ENCODE measurements at regions not wholly inside any gene's neighbourhood (a gene's known extent, or its start where the extent isn't known, plus 50 kb on each side); places are given as distances from the start of the nearest gene placed in this dataset.

DNA sequence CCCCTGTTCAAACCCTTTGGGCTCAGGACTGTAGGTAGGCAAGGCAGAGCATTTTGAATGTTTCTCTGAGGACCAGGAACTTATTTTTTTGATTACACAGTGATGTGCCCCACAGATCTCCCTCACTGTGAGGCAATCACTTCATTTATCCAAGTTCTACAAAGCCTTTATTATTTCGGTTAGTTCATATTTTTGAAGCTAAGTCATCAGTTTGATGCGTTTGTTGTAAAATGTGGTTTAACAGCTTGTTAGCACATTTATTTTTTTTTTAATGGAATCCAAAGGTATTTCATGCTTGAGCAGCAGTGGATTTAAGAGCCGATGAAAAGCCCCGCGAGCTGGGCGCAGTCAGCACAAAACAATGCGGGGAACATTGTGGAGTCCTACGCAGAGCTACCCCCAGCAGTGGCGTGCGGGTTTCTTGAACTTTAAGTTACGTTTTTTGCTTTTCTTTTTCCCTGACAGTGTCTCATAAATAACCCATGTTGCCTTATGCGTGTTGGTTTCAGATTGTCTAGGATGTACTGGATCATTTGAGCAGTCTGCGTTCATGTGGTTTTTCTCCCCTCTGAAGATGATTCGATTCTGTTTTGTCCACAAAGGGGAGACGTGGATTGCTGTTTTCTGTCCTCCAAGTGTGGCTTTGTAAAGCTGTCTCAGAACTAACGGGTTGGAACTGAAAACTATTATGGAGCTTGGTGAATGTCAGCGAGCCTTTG lies 233.6 kb upstream of the BMP2 start:
- Histone ChIP-seq H3K36me3 (ENCODE audit: control insufficient read depth in 2 of 2, insufficient read depth in 1 of 2, low read length in 2 of 2) (no peaks in the 10 kb centered on the region), H3K4me3 (ENCODE audit: low read depth, low read length) (peak overlapping the region; percentile 36), H3K9me3 (ENCODE audit: control insufficient read depth, insufficient read depth, low read depth, low read length) (no peaks in the 10 kb centered on the region), H3K27ac (ENCODE audit: extremely low read depth, low read depth, low read length) (peak overlapping the region; percentile 24; the same call in 1 of the 2 replicates), H3K4me1 (ENCODE audit: control insufficient read depth, insufficient read depth, low read length) (peaks cover 6% of the 10 kb centered on the region)
- ChIA-PET POLR2A (interaction anchor here (0.6 to 0.7 kb wide), 2 partner anchors 22 to 634 kb away, joined by 3 read pairs; no protein-coding TSS in a partner anchor), CTCF (interaction anchor here (0.6 to 0.7 kb wide), 4 partner anchors 12 to 408 kb away, joined by 3 to 4 read pairs (median 3); no protein-coding TSS in a partner anchor)
- TF ChIP-seq, protein P1, sequence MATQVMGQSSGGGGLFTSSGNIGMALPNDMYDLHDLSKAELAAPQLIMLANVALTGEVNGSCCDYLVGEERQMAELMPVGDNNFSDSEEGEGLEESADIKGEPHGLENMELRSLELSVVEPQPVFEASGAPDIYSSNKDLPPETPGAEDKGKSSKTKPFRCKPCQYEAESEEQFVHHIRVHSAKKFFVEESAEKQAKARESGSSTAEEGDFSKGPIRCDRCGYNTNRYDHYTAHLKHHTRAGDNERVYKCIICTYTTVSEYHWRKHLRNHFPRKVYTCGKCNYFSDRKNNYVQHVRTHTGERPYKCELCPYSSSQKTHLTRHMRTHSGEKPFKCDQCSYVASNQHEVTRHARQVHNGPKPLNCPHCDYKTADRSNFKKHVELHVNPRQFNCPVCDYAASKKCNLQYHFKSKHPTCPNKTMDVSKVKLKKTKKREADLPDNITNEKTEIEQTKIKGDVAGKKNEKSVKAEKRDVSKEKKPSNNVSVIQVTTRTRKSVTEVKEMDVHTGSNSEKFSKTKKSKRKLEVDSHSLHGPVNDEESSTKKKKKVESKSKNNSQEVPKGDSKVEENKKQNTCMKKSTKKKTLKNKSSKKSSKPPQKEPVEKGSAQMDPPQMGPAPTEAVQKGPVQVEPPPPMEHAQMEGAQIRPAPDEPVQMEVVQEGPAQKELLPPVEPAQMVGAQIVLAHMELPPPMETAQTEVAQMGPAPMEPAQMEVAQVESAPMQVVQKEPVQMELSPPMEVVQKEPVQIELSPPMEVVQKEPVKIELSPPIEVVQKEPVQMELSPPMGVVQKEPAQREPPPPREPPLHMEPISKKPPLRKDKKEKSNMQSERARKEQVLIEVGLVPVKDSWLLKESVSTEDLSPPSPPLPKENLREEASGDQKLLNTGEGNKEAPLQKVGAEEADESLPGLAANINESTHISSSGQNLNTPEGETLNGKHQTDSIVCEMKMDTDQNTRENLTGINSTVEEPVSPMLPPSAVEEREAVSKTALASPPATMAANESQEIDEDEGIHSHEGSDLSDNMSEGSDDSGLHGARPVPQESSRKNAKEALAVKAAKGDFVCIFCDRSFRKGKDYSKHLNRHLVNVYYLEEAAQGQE (tag by site-specific recombination; IDR thresholded peaks at IDR 0.05) = no peak
- TF ChIP-seq KLF8 (tag by site-specific recombination; IDR thresholded peaks at IDR 0.05) = no peak
- TF ChIP-seq, protein P2, sequence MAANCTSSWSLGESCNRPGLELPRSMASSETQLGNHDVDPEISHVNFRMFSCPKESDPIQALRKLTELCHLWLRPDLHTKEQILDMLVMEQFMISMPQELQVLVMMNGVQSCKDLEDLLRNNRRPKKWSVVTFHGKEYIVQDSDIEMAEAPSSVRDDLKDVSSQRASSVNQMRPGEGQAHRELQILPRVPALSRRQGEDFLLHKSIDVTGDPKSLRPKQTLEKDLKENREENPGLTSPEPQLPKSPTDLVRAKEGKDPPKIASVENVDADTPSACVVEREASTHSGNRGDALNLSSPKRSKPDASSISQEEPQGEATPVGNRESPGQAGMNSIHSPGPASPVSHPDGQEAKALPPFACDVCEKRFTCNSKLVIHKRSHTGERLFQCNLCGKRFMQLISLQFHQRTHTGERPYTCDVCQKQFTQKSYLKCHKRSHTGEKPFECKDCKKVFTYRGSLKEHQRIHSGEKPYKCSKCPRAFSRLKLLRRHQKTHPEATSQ (tag by site-specific recombination; IDR thresholded peaks at IDR 0.05) = no peak
- TF ChIP-seq FEZF1 (tag by site-specific recombination; IDR thresholded peaks at IDR 0.05) = no peak
- TF ChIP-seq ZNF404 (tag by site-specific recombination; IDR thresholded peaks at IDR 0.05) = no peak
- TF ChIP-seq ZNF121 (tag by site-specific recombination; IDR thresholded peaks at IDR 0.05) = no peak
- TF ChIP-seq, protein P3, sequence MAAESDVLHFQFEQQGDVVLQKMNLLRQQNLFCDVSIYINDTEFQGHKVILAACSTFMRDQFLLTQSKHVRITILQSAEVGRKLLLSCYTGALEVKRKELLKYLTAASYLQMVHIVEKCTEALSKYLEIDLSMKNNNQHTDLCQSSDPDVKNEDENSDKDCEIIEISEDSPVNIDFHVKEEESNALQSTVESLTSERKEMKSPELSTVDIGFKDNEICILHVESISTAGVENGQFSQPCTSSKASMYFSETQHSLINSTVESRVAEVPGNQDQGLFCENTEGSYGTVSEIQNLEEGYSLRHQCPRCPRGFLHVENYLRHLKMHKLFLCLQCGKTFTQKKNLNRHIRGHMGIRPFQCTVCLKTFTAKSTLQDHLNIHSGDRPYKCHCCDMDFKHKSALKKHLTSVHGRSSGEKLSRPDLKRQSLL (tag by site-specific recombination; IDR thresholded peaks at IDR 0.05) = no peak
- TF ChIP-seq, protein P4, sequence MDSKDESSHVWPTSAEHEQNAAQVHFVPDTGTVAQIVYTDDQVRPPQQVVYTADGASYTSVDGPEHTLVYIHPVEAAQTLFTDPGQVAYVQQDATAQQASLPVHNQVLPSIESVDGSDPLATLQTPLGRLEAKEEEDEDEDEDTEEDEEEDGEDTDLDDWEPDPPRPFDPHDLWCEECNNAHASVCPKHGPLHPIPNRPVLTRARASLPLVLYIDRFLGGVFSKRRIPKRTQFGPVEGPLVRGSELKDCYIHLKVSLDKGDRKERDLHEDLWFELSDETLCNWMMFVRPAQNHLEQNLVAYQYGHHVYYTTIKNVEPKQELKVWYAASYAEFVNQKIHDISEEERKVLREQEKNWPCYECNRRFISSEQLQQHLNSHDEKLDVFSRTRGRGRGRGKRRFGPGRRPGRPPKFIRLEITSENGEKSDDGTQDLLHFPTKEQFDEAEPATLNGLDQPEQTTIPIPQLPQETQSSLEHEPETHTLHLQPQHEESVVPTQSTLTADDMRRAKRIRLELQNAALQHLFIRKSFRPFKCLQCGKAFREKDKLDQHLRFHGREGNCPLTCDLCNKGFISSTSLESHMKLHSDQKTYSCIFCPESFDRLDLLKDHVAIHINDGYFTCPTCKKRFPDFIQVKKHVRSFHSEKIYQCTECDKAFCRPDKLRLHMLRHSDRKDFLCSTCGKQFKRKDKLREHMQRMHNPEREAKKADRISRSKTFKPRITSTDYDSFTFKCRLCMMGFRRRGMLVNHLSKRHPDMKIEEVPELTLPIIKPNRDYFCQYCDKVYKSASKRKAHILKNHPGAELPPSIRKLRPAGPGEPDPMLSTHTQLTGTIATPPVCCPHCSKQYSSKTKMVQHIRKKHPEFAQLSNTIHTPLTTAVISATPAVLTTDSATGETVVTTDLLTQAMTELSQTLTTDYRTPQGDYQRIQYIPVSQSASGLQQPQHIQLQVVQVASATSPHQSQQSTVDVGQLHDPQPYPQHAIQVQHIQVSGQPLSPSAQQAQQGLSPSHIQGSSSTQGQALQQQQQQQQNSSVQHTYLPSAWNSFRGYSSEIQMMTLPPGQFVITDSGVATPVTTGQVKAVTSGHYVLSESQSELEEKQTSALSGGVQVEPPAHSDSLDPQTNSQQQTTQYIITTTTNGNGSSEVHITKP (tag by site-specific recombination; IDR thresholded peaks at IDR 0.05) = no peak
- TF ChIP-seq ZNF776 (tag by site-specific recombination; IDR thresholded peaks at IDR 0.05; ENCODE audit: borderline replicate concordance) = no peak
- TF ChIP-seq SALL2 (tag by site-specific recombination; IDR thresholded peaks at IDR 0.05; ENCODE audit: borderline replicate concordance) = no peak

DNA sequence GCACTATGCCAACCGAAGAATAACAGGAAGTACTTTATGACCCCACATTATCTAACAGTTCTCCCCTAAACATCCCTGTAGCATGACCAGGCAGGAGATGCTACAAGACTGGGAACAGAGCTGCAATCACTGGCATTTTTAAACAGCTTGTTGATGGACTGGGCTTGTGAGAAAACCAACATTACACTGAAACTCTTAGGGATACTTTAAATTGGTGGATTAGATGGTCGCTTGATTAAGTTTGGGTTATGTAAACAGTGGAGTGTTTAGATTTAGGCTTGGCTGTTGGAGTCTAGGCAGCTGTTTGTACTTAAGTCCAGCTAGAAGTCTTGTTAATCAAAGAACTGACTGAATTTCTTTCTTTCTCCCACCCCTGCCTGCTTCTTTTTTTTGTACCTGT lies 234.1 kb upstream of the BMP2 start:
- H3K4me1 ChIP-seq (ENCODE audit: control insufficient read depth, insufficient read depth, low read length) = peaks cover 6% of the 10 kb centered on the region
- no peak overlapping the region for H3K27ac ChIP-seq (ENCODE audit: extremely low read depth, low read depth, low read length)
- H3K9me3 ChIP-seq (ENCODE audit: control insufficient read depth, insufficient read depth, low read depth, low read length) = no peaks in the 10 kb centered on the region
- no peaks in the 10 kb centered on the region for H3K36me3 ChIP-seq (ENCODE audit: control insufficient read depth in 2 of 2, insufficient read depth in 1 of 2, low read length in 2 of 2)
- CTCF ChIA-PET = interaction anchor here (0.6 to 0.7 kb wide), 2 partner anchors 329 to 407 kb away, joined by 3 read pairs; no protein-coding TSS in a partner anchor
- POLR2A ChIA-PET = interaction anchor here (0.6 to 0.7 kb wide), 2 partner anchors 22 to 634 kb away, joined by 3 read pairs; no protein-coding TSS in a partner anchor
- no peak overlapping the region for H3K4me3 ChIP-seq (ENCODE audit: low read depth, low read length)
- TF ChIP-seq, protein P5, sequence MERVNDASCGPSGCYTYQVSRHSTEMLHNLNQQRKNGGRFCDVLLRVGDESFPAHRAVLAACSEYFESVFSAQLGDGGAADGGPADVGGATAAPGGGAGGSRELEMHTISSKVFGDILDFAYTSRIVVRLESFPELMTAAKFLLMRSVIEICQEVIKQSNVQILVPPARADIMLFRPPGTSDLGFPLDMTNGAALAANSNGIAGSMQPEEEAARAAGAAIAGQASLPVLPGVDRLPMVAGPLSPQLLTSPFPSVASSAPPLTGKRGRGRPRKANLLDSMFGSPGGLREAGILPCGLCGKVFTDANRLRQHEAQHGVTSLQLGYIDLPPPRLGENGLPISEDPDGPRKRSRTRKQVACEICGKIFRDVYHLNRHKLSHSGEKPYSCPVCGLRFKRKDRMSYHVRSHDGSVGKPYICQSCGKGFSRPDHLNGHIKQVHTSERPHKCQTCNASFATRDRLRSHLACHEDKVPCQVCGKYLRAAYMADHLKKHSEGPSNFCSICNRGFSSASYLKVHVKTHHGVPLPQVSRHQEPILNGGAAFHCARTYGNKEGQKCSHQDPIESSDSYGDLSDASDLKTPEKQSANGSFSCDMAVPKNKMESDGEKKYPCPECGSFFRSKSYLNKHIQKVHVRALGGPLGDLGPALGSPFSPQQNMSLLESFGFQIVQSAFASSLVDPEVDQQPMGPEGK (tag by site-specific recombination; IDR thresholded peaks at IDR 0.05) = no peak
- no peak for TF ChIP-seq BCL11A (tag by site-specific recombination; IDR thresholded peaks at IDR 0.05; ENCODE audit: low read depth)
- no peak for TF ChIP-seq MZF1 (tag by site-specific recombination; IDR thresholded peaks at IDR 0.05; ENCODE audit: borderline replicate concordance)
- TF ChIP-seq, protein P3 (tag by site-specific recombination; IDR thresholded peaks at IDR 0.05) = no peak
- no peak for TF ChIP-seq ZFP69B (tag by site-specific recombination; IDR thresholded peaks at IDR 0.05)
- no peak for TF ChIP-seq ZBTB21 (tag by site-specific recombination; IDR thresholded peaks at IDR 0.05)
- TF ChIP-seq, protein P6, sequence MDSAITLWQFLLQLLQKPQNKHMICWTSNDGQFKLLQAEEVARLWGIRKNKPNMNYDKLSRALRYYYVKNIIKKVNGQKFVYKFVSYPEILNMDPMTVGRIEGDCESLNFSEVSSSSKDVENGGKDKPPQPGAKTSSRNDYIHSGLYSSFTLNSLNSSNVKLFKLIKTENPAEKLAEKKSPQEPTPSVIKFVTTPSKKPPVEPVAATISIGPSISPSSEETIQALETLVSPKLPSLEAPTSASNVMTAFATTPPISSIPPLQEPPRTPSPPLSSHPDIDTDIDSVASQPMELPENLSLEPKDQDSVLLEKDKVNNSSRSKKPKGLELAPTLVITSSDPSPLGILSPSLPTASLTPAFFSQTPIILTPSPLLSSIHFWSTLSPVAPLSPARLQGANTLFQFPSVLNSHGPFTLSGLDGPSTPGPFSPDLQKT (IDR thresholded peaks at IDR 0.05; ENCODE audit: borderline replicate concordance, low read depth, low read length) = no peak
